GM23248 (cell line): ENCODE measurements at regions not wholly inside any gene's neighbourhood (a gene's known extent, or its start where the extent isn't known, plus 50 kb on each side); places are given as distances from the start of the nearest gene placed in this dataset.

Experiments used
- DNase-seq: peaks from one replicate; pipeline ENCODE4 v3.0.0-alpha.2; 2015
- H2AFZ ChIP-seq: fragments of 200-600 bp; sonication (generic); 2 replicates; pipeline ENCODE4 v1.6.1; 2016; ENCODE audit warnings: antibody characterized with exemption
- H3F3A ChIP-seq: fragments of 200-600 bp; sonication (generic); 2 replicates; pipeline ENCODE4 v1.6.1; 2016; ENCODE audit warnings: mild to moderate bottlenecking, antibody characterized with exemption, mixed run types; ENCODE audit not compliant: insufficient read depth
- H3K27ac ChIP-seq: fragments of 200-600 bp; sonication (generic); 2 replicates; pipeline ENCODE4 v1.5.1; 2016; ENCODE audit warnings: mild to moderate bottlenecking
- H3K27me3 ChIP-seq: fragments of 200-600 bp; sonication (generic); replicated peaks from 2 replicates; pipeline ENCODE4 v1.6.1; 2016; ENCODE audit warnings: mild to moderate bottlenecking; ENCODE audit not compliant: insufficient read depth
- H3K36me3 ChIP-seq: fragments of 200-600 bp; sonication (generic); 2 replicates; pipeline ENCODE4 v1.6.1; 2016; ENCODE audit warnings: low read depth, mild to moderate bottlenecking
- H3K4me1 ChIP-seq: fragments of 200-600 bp; sonication (generic); 2 replicates; pipeline ENCODE4 v1.6.1; 2016; ENCODE audit warnings: mild to moderate bottlenecking; ENCODE audit not compliant: insufficient read depth
- H3K4me2 ChIP-seq: fragments of 200-600 bp; sonication (generic); one replicate; pipeline ENCODE4 v1.6.1; 2016; ENCODE audit warnings: mild to moderate bottlenecking; ENCODE audit not compliant: unreplicated experiment
- H3K4me3 ChIP-seq: fragments of 200-600 bp; sonication (generic); 2 replicates; pipeline ENCODE4 v1.5.1; 2016; ENCODE audit warnings: mild to moderate bottlenecking
- H3K79me2 ChIP-seq: fragments of 200-600 bp; sonication (generic); 2 replicates; pipeline ENCODE4 v1.6.1; 2016; ENCODE audit warnings: mild to moderate bottlenecking; ENCODE audit not compliant: insufficient read depth
- H3K9ac ChIP-seq: fragments of 200-600 bp; sonication (generic); 2 replicates; pipeline ENCODE4 v1.6.1; 2016; ENCODE audit warnings: mild to moderate bottlenecking
- H3K9me2 ChIP-seq: fragments of 200-600 bp; sonication (generic); 2 replicates; pipeline ENCODE4 v1.6.1; 2016; ENCODE audit warnings: mixed run types, mild to moderate bottlenecking, moderate library complexity; ENCODE audit not compliant: insufficient read depth
- H3K9me3 ChIP-seq: fragments of 200-600 bp; sonication (generic); one replicate; pipeline ENCODE4 v1.6.1; 2017; ENCODE audit warnings: low read depth
- H4K20me1 ChIP-seq: fragments of 200-600 bp; sonication (generic); 2 replicates; pipeline ENCODE4 v1.6.0; 2016; ENCODE audit not compliant: insufficient read depth
- EZH2 ChIP-seq: fragments of 200-600 bp; sonication (generic); IDR thresholded peaks from 2 replicates; pipeline ENCODE4 v1.6.1; 2018; ENCODE audit warnings: antibody characterized with exemption, mild to moderate bottlenecking; ENCODE audit not compliant: insufficient read depth, poor library complexity, severe bottlenecking
- EZH2phosphoT487 ChIP-seq: fragments of 200-600 bp; sonication (generic); IDR thresholded peaks from 2 replicates; pipeline ENCODE4 v1.6.1; 2018; ENCODE audit warnings: antibody characterized with exemption, moderate library complexity, mild to moderate bottlenecking, low read depth; ENCODE audit not compliant: insufficient read depth
- WGBS, 2 experiments: methylation state at CpG; one replicate each; pipeline ENCODE4 v1.1.6; 2015 to 2017; ENCODE audit warnings: low lambda C conversion rate in 2 of 2, low coverage in 1 of 2; ENCODE audit errors: missing lambda C conversion rate in 2 of 2; 5-methylcytosine and 5-hydroxymethylcytosine counted together
- in situ Hi-C: fragments of 300-500 bp; cut with MboI; formaldehyde crosslinking; loops from 2 replicates; pipeline ENCODE4 v1.15.0; 2020

- H3K9ac ChIP-seq = no peak overlapping the region
- no peaks in the 10 kb centered on the region for H4K20me1 ChIP-seq
- in situ Hi-C loops = no loop called here
- H3K27ac ChIP-seq = no peak overlapping the region
- H3K4me3 ChIP-seq = no peak overlapping the region
- no peak for DNase-seq
- no peaks in the 10 kb centered on the region for H3K9me3 ChIP-seq
- H3F3A ChIP-seq = no peaks in the 10 kb centered on the region
- H3K79me2 ChIP-seq = no peaks in the 10 kb centered on the region
- no peaks in the 10 kb centered on the region for H3K9me2 ChIP-seq
- TF ChIP-seq EZH2phosphoT487 (no peak), EZH2 (no peak)
- WGBS, 2 experiments = 79 to 85% methylated on average over 11 to 15 of the region's 19 CpGs
- H3K36me3 ChIP-seq = no peaks in the 10 kb centered on the region
- no peak overlapping the region for H3K4me2 ChIP-seq
- no peak overlapping the region for H2AFZ ChIP-seq
- H3K27me3 ChIP-seq = no peaks in the 10 kb centered on the region; the same call in 1 of the 2 replicates
- no peaks in the 10 kb centered on the region for H3K4me1 ChIP-seq
These were observed 175.5 kb upstream of the SDK2 start for GRCh38 chr17:73819440-73820395.

- WGBS, 2 experiments = 15 to 21% methylated on average over 20 of the region's 20 CpGs
- Histone ChIP-seq H3F3A (no peaks in the 10 kb centered on the region), H3K27ac (no peak overlapping the region)
These were observed 176.6 kb upstream of the SDK2 start for GRCh38 chr17:73820686-73821448.

GRCh38 chr17:73821665-73822064 is 177.4 kb upstream of the SDK2 start:
- Histone ChIP-seq H3K9me2 (no peaks in the 10 kb centered on the region), H3K36me3 (no peaks in the 10 kb centered on the region), H3K9me3 (no peaks in the 10 kb centered on the region), H3K9ac (no peak overlapping the region), H3F3A (no peaks in the 10 kb centered on the region), H3K4me3 (no peak overlapping the region), H3K27ac (no peak overlapping the region), H3K27me3 (no peaks in the 10 kb centered on the region; the same call in 1 of the 2 replicates), H2AFZ (no peak overlapping the region), H3K4me1 (no peaks in the 10 kb centered on the region), H4K20me1 (no peaks in the 10 kb centered on the region), H3K79me2 (no peaks in the 10 kb centered on the region), H3K4me2 (no peak overlapping the region)
- 98 to 100% methylated on average over 2 of the region's 2 CpGs for WGBS, 2 experiments
- no peak for DNase-seq
- in situ Hi-C loops = no loop called here
- no peak for TF ChIP-seq EZH2
- no peak for TF ChIP-seq EZH2phosphoT487

More at GRCh38 chr17:73820686-73821448, 176.6 kb upstream of the SDK2 start:
- TF ChIP-seq EZH2 = no peak
- no peak for TF ChIP-seq EZH2phosphoT487
- no peak overlapping the region for H3K9ac ChIP-seq
- no peaks in the 10 kb centered on the region for H3K79me2 ChIP-seq
- no peaks in the 10 kb centered on the region for H4K20me1 ChIP-seq
- H3K4me1 ChIP-seq = no peaks in the 10 kb centered on the region
- no peaks in the 10 kb centered on the region; the same call in 1 of the 2 replicates for H3K27me3 ChIP-seq
- H3K9me3 ChIP-seq = no peaks in the 10 kb centered on the region
- H3K4me3 ChIP-seq = no peak overlapping the region
- no peak overlapping the region for H3K4me2 ChIP-seq
- in situ Hi-C loops = no loop called here
- H2AFZ ChIP-seq = no peak overlapping the region
- no peaks in the 10 kb centered on the region for H3K36me3 ChIP-seq
- no peaks in the 10 kb centered on the region for H3K9me2 ChIP-seq
- DNase-seq = peak; percentile 48

GRCh38 chr17:73822371-73822770 is 178.1 kb upstream of the SDK2 start:
- H3K4me1 ChIP-seq = no peaks in the 10 kb centered on the region
- no peak for TF ChIP-seq EZH2
- TF ChIP-seq EZH2phosphoT487 = no peak
- H4K20me1 ChIP-seq = no peaks in the 10 kb centered on the region
- no peak overlapping the region for H3K4me2 ChIP-seq
- no peaks in the 10 kb centered on the region for H3K36me3 ChIP-seq
- no peaks in the 10 kb centered on the region for H3F3A ChIP-seq
- H3K9me3 ChIP-seq = no peaks in the 10 kb centered on the region
- no peaks in the 10 kb centered on the region for H3K79me2 ChIP-seq
- in situ Hi-C loops = no loop called here
- H3K27me3 ChIP-seq = no peaks in the 10 kb centered on the region; the same call in 1 of the 2 replicates
- no peak overlapping the region for H3K9ac ChIP-seq
- WGBS, 2 experiments = 90 to 94% methylated on average over 13 of the region's 13 CpGs
- DNase-seq = no peak
- no peak overlapping the region for H3K27ac ChIP-seq
- H3K4me3 ChIP-seq = no peak overlapping the region
- no peaks in the 10 kb centered on the region for H3K9me2 ChIP-seq
- H2AFZ ChIP-seq = no peak overlapping the region
